ENCODE measurements at regions not wholly inside any gene's neighbourhood (a gene's known extent, or its start where the extent isn't known, plus 50 kb on each side); places are given as distances from the start of the nearest gene placed in this dataset.

DNA sequence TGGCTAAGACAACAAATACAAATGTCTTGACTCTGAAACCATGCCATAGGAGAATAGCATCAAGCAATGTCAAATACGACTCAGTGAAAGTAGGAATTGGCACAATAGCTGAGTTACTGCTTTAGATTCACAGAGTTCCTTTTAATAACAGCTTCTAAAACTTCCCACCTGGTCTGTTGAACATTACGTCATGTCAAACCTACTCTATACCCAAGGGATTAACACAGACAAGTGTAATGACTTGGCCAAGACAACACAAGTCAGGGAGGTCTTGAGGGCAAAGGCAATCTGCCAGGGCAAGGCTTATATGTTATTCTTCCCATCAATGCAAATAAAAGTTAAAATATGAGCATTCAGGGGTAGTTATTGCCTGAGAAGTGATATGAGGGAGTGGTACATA, 265.1 kb upstream of the PRDM1 start:
- TF ChIP-seq, protein P1, sequence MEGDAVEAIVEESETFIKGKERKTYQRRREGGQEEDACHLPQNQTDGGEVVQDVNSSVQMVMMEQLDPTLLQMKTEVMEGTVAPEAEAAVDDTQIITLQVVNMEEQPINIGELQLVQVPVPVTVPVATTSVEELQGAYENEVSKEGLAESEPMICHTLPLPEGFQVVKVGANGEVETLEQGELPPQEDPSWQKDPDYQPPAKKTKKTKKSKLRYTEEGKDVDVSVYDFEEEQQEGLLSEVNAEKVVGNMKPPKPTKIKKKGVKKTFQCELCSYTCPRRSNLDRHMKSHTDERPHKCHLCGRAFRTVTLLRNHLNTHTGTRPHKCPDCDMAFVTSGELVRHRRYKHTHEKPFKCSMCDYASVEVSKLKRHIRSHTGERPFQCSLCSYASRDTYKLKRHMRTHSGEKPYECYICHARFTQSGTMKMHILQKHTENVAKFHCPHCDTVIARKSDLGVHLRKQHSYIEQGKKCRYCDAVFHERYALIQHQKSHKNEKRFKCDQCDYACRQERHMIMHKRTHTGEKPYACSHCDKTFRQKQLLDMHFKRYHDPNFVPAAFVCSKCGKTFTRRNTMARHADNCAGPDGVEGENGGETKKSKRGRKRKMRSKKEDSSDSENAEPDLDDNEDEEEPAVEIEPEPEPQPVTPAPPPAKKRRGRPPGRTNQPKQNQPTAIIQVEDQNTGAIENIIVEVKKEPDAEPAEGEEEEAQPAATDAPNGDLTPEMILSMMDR (IDR thresholded peaks at IDR 0.05), result no peak
- no peak for TF ChIP-seq POLR2AphosphoS5 (IDR thresholded peaks at IDR 0.05)
- no peak for TF ChIP-seq EP300 (IDR thresholded peaks at IDR 0.05; ENCODE audit: low read depth)
- TF ChIP-seq POLR2A (IDR thresholded peaks at IDR 0.05), result no peak
- Histone ChIP-seq H3K9me3 (no peaks in the 10 kb centered on the region), H3K36me3 (no peaks in the 10 kb centered on the region), H3K27ac (no peak overlapping the region), H3K27me3 (no peaks in the 10 kb centered on the region), H3K4me1 (no peaks in the 10 kb centered on the region), H3K4me3 (no peak overlapping the region)
- intact Hi-C loops (cut with DNase I; ENCODE audit: low total_unique reads) (no loop called here), in situ Hi-C loops (cut with MboI; ENCODE audit: low pct_ligation_motif_present in 1 of 4, low pct_unique_long_range_greater_than_20kb in 1 of 4, low sequenced_read_pairs in 3 of 4) (no loop called here)
- WGBS, 2 donors (ENCODE audit: low coverage in 1 of 2), result 71 to 75% methylated on average over 2 of the region's 2 CpGs
- DNase-seq, result no peak

DNA sequence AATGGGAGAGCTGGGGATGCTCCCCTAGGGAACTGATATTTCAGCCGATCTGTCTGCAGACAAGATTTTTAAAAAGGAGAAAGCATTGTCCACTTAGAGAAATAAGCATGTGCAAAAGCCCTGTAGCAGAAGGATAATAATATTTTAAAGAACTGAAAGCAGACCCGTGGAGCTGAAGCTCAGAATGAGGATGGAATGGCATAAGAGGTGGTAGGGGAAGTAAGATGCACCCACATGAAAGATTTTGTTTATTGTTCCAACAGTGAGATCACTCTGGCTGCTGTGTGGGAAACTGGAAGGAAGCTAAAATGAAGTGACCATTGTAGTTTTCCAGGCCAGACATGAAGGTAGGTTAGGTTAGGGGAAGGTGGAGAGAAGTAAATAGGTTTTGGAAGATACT, 266.4 kb upstream of the PRDM1 start:
- no peak for DNase-seq
- Histone ChIP-seq H3K36me3 (no peaks in the 10 kb centered on the region), H3K9me3 (no peaks in the 10 kb centered on the region), H3K4me1 (no peaks in the 10 kb centered on the region), H3K4me3 (no peak overlapping the region), H3K27ac (no peak overlapping the region), H3K27me3 (no peaks in the 10 kb centered on the region)
- TF ChIP-seq POLR2AphosphoS5 (IDR thresholded peaks at IDR 0.05), result no peak
- no peak for TF ChIP-seq EP300 (IDR thresholded peaks at IDR 0.05; ENCODE audit: low read depth)
- in situ Hi-C loops (cut with MboI; ENCODE audit: low pct_ligation_motif_present in 1 of 4, low pct_unique_long_range_greater_than_20kb in 1 of 4, low sequenced_read_pairs in 3 of 4), result no loop called here
- intact Hi-C loops (cut with DNase I; ENCODE audit: low total_unique reads), result no loop called here
- WGBS, 2 donors (ENCODE audit: low coverage in 1 of 2), result 83% methylated on average over 2 of the region's 2 CpGs

DNA sequence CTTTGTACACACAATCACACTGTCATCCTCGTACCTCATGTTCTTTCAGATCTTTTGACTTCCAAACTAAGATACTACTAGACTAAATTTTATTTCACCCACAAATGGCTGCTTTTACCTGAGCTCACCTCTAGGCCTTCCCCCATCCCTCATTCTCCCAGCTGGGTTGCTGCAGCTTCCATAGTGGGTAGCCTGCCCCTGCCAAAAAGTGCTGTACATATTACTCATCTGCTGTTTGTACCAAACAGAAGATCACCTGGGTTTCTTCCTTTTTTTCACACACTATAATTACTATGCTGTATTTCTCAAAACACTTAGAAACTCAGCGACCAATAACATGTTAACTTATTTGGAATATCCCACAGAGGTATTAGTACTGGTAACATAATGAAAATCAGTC, 267.6 kb upstream of the PRDM1 start:
- Histone ChIP-seq H3K36me3 (no peaks in the 10 kb centered on the region), H3K27me3 (no peaks in the 10 kb centered on the region), H3K4me3 (no peak overlapping the region), H3K9me3 (no peaks in the 10 kb centered on the region), H3K27ac (no peak overlapping the region), H3K4me1 (no peaks in the 10 kb centered on the region)
- in situ Hi-C loops (cut with MboI; ENCODE audit: low pct_ligation_motif_present in 1 of 4, low pct_unique_long_range_greater_than_20kb in 1 of 4, low sequenced_read_pairs in 3 of 4), result no loop called here
- WGBS, 2 donors (ENCODE audit: low coverage in 1 of 2), result 89 to 100% methylated on average over 2 of the region's 2 CpGs
- intact Hi-C loops (cut with DNase I; ENCODE audit: low total_unique reads), result no loop called here
- TF ChIP-seq POLR2AphosphoS5 (IDR thresholded peaks at IDR 0.05), result no peak
- TF ChIP-seq, protein P1 (IDR thresholded peaks at IDR 0.05), result no peak
- no peak for TF ChIP-seq POLR2A (IDR thresholded peaks at IDR 0.05)
- TF ChIP-seq EP300 (IDR thresholded peaks at IDR 0.05; ENCODE audit: low read depth), result no peak
- no peak for DNase-seq

DNA sequence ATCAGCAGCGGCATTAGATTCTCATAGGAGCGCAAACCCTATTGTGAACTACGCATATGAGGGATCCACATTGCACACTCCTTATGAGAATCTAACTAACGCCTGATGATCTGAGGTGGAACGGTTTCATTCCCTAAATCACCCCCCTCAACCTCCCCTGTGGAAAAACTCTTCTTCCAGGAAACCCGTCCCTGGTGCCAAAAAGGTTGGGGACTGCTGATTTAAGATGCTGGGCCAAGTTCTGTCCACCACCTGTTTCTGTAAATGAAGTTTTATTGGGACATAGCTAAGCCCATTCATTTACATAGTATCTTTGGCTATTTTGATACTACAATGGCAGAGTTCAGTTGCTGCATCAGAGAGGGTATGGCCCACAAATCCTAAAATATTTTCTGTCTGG, 268.2 kb upstream of the PRDM1 start:
- no peaks in the 10 kb centered on the region for H3K36me3 ChIP-seq
- H3K27ac ChIP-seq, result no peak overlapping the region
- in situ Hi-C loops (cut with MboI; ENCODE audit: low pct_ligation_motif_present in 1 of 4, low pct_unique_long_range_greater_than_20kb in 1 of 4, low sequenced_read_pairs in 3 of 4) (no loop called here), intact Hi-C loops (cut with DNase I; ENCODE audit: low total_unique reads) (no loop called here)
- H3K9me3 ChIP-seq, result no peaks in the 10 kb centered on the region
- H3K4me1 ChIP-seq, result no peaks in the 10 kb centered on the region
- DNase-seq, result no peak
- H3K4me3 ChIP-seq, result no peak overlapping the region
- TF ChIP-seq POLR2A (IDR thresholded peaks at IDR 0.05), result no peak
- TF ChIP-seq, protein P1 (IDR thresholded peaks at IDR 0.05), result no peak
- TF ChIP-seq POLR2AphosphoS5 (IDR thresholded peaks at IDR 0.05), result no peak
- no peak for TF ChIP-seq EP300 (IDR thresholded peaks at IDR 0.05; ENCODE audit: low read depth)
- WGBS, 2 donors (ENCODE audit: low coverage in 1 of 2), result 93% methylated on average over 6 of the region's 6 CpGs; no CpG with 5 or more reads in 1 of the 2 donors
- H3K27me3 ChIP-seq, result no peaks in the 10 kb centered on the region

DNA sequence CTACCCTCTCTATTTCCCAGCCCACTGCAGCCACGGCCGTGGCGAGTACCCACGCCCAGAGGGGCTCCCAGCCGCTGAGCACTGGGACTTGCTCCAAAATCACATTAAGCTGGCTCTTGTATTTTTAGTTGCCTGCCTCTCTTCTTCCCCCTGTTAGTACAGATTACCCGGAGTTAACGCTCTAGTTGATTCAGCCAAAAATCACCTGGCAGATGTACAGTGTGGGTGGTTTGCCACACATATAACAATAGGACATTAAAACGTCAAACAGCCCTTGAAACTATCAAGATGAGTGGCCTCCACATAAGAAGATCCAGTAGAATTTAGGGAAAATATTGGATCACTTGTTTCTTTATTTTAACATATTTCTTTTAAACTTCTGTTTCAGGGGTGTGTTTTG, 268.8 kb upstream of the PRDM1 start:
- intact Hi-C loops (cut with DNase I; ENCODE audit: low total_unique reads) (no loop called here), in situ Hi-C loops (cut with MboI; ENCODE audit: low pct_ligation_motif_present in 1 of 4, low pct_unique_long_range_greater_than_20kb in 1 of 4, low sequenced_read_pairs in 3 of 4) (no loop called here)
- no peaks in the 10 kb centered on the region for H3K4me1 ChIP-seq
- H3K27me3 ChIP-seq, result no peaks in the 10 kb centered on the region
- no peaks in the 10 kb centered on the region for H3K36me3 ChIP-seq
- WGBS, 2 donors (ENCODE audit: low coverage in 1 of 2), result 64 to 66% methylated on average over 2 to 8 of the region's 8 CpGs
- no peak for DNase-seq
- no peaks in the 10 kb centered on the region for H3K9me3 ChIP-seq
- H3K27ac ChIP-seq, result no peak overlapping the region
- no peak overlapping the region for H3K4me3 ChIP-seq
- TF ChIP-seq EP300 (IDR thresholded peaks at IDR 0.05; ENCODE audit: low read depth) (no peak), POLR2A (IDR thresholded peaks at IDR 0.05) (no peak)

Data from transverse colon (tissue), 4 donors.